ENCODE measurements at regions not wholly inside any gene's neighbourhood (a gene's known extent, or its start where the extent isn't known, plus 50 kb on each side); places are given as distances from the start of the nearest gene placed in this dataset.

DNA sequence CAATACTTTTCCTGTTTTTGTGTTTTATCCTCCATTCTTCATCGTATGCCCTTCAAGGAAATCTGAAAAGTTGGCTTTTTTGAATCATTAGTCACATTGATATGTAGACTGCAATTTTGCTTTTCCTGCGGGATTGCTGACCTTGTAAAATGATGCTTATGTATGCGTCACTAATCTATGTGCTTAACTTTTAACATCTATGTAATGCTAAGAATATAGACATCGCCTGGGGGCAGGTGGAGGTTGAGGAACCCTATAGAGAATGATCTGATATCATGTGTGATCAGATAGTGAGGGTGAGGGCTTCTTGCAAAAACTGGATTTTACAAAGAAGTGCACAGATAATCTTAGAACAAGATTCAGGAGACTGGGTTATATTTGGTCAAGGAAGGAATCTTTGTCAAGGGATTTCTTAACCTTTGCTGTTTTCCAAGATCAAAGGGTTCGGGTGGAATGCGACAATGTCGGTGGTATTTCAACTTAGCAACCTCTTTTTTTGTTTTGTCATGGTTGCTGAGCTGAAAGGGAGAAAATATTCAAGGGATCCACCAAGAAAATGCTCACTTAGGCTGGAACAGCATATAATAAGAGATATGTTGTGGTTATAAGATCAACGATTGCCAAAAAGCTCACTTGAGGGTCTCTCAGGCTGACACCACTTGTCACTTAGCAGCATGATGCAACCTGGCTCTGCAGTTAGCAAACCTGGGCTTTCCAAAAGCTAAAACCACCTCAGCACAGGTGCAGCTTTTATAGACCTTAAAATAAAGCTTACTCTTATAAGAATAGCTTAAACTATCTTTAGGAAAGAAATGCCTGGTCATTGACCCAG is 70.6 kb upstream of the PUDP start:
- TF ChIP-seq POLR2A (IDR thresholded peaks at IDR 0.05) = no peak
- TF ChIP-seq, protein P1, sequence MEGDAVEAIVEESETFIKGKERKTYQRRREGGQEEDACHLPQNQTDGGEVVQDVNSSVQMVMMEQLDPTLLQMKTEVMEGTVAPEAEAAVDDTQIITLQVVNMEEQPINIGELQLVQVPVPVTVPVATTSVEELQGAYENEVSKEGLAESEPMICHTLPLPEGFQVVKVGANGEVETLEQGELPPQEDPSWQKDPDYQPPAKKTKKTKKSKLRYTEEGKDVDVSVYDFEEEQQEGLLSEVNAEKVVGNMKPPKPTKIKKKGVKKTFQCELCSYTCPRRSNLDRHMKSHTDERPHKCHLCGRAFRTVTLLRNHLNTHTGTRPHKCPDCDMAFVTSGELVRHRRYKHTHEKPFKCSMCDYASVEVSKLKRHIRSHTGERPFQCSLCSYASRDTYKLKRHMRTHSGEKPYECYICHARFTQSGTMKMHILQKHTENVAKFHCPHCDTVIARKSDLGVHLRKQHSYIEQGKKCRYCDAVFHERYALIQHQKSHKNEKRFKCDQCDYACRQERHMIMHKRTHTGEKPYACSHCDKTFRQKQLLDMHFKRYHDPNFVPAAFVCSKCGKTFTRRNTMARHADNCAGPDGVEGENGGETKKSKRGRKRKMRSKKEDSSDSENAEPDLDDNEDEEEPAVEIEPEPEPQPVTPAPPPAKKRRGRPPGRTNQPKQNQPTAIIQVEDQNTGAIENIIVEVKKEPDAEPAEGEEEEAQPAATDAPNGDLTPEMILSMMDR (IDR thresholded peaks at IDR 0.05) = no peak
- no peak for TF ChIP-seq POLR2AphosphoS5 (IDR thresholded peaks at IDR 0.05)

Measured in prostate gland (tissue), 2 donors.